ENCODE measurements at regions not wholly inside any gene's neighbourhood (a gene's known extent, or its start where the extent isn't known, plus 50 kb on each side); places are given as distances from the start of the nearest gene placed in this dataset.

- no peak overlapping the region for H3K4me3 Mint-ChIP-seq (ENCODE audit: unreplicated experiment)
- CTCF ChIA-PET = no interaction called here
- peaks cover 5% of the 10 kb centered on the region for H3K27me3 Mint-ChIP-seq (ENCODE audit: insufficient read depth, unreplicated experiment)
- H3K9me3 Mint-ChIP-seq (ENCODE audit: unreplicated experiment) = peaks cover 11% of the 10 kb centered on the region
- intact Hi-C loops (cut with micrococcal nuclease; ENCODE audit: unreplicated experiment) = no loop called here
- no TSS peak for BruUV-seq (replicated peaks)
- no peak overlapping the region for H3K27ac Mint-ChIP-seq (ENCODE audit: unreplicated experiment)
- no peak for TF ChIP-seq CTCF (IDR thresholded peaks at IDR 0.05; ENCODE audit: insufficient read depth in 1 of 2, low read depth in 1 of 2, low read length in 1 of 2, severe bottlenecking in 1 of 2, unreplicated experiment in 1 of 2)
- H3K27me3 ChIP-seq (replicated peaks; ENCODE audit: control insufficient read depth, insufficient read depth, low read length) = no peaks in the 10 kb centered on the region
- no peak overlapping the region for H3K4me3 ChIP-seq (ENCODE audit: low read depth, low read length)
- H3K9me3 ChIP-seq = no peaks in the 10 kb centered on the region
- no peaks in the 10 kb centered on the region for H3K4me1 ChIP-seq
- DNase-seq = no peak
- POLR2A ChIA-PET = no interaction called here
- H3K4me1 Mint-ChIP-seq (ENCODE audit: low read depth, unreplicated experiment) = no peaks in the 10 kb centered on the region
- H3K36me3 ChIP-seq (ENCODE audit: control insufficient read depth, insufficient read depth, low read length) = no peaks in the 10 kb centered on the region
- H3K36me3 Mint-ChIP-seq (ENCODE audit: insufficient read depth, unreplicated experiment) = no peaks in the 10 kb centered on the region
Measured at GRCh38 chr6:15714658-15715057, 51.8 kb upstream of the DTNBP1 start.

GRCh38 chr6:15713325-15713724, 50.5 kb upstream of the DTNBP1 start:
- Mint-ChIP-seq H3K27me3 (ENCODE audit: insufficient read depth, unreplicated experiment) (peaks cover 9% of the 10 kb centered on the region), H3K36me3 (ENCODE audit: insufficient read depth, unreplicated experiment) (no peaks in the 10 kb centered on the region), H3K4me1 (ENCODE audit: low read depth, unreplicated experiment) (no peaks in the 10 kb centered on the region), H3K9me3 (ENCODE audit: unreplicated experiment) (peaks cover 11% of the 10 kb centered on the region), H3K4me3 (ENCODE audit: unreplicated experiment) (no peak overlapping the region), H3K27ac (ENCODE audit: unreplicated experiment) (no peak overlapping the region)
- ChIA-PET CTCF (no interaction called here), POLR2A (no interaction called here)
- H3K9me3 ChIP-seq = no peaks in the 10 kb centered on the region
- H3K4me1 ChIP-seq = no peaks in the 10 kb centered on the region
- no TSS peak for BruUV-seq (replicated peaks)
- TF ChIP-seq CTCF (IDR thresholded peaks at IDR 0.05; ENCODE audit: insufficient read depth in 1 of 2, low read depth in 1 of 2, low read length in 1 of 2, severe bottlenecking in 1 of 2, unreplicated experiment in 1 of 2) = no peak
- no peaks in the 10 kb centered on the region for H3K36me3 ChIP-seq (ENCODE audit: control insufficient read depth, insufficient read depth, low read length)
- H3K27me3 ChIP-seq (replicated peaks; ENCODE audit: control insufficient read depth, insufficient read depth, low read length) = no peaks in the 10 kb centered on the region
- intact Hi-C loops (cut with micrococcal nuclease; ENCODE audit: unreplicated experiment) = no loop called here
- no peak overlapping the region for H3K4me3 ChIP-seq (ENCODE audit: low read depth, low read length)
- DNase-seq = no peak

GRCh38 chr6:15712797-15713196, 50.0 kb upstream of the DTNBP1 start:
- ChIA-PET POLR2A (no interaction called here), CTCF (no interaction called here)
- Mint-ChIP-seq H3K36me3 (ENCODE audit: insufficient read depth, unreplicated experiment) (no peaks in the 10 kb centered on the region), H3K27ac (ENCODE audit: unreplicated experiment) (no peak overlapping the region), H3K9me3 (ENCODE audit: unreplicated experiment) (peaks cover 11% of the 10 kb centered on the region), H3K27me3 (ENCODE audit: insufficient read depth, unreplicated experiment) (peaks cover 12% of the 10 kb centered on the region), H3K4me3 (ENCODE audit: unreplicated experiment) (no peak overlapping the region), H3K4me1 (ENCODE audit: low read depth, unreplicated experiment) (no peaks in the 10 kb centered on the region)
- Histone ChIP-seq H3K9me3 (no peaks in the 10 kb centered on the region), H3K36me3 (ENCODE audit: control insufficient read depth, insufficient read depth, low read length) (no peaks in the 10 kb centered on the region), H3K4me1 (no peaks in the 10 kb centered on the region), H3K4me3 (ENCODE audit: low read depth, low read length) (no peak overlapping the region), H3K27me3 (replicated peaks; ENCODE audit: control insufficient read depth, insufficient read depth, low read length) (no peaks in the 10 kb centered on the region)
- TF ChIP-seq CTCF (IDR thresholded peaks at IDR 0.05; ENCODE audit: insufficient read depth in 1 of 2, low read depth in 1 of 2, low read length in 1 of 2, severe bottlenecking in 1 of 2, unreplicated experiment in 1 of 2) = no peak
- intact Hi-C loops (cut with micrococcal nuclease; ENCODE audit: unreplicated experiment) = no loop called here
- BruUV-seq (replicated peaks) = no TSS peak
- DNase-seq = no peak
